Endothelial cell of umbilical vein (primary cell): ENCODE measurements at regions not wholly inside any gene's neighbourhood (a gene's known extent, or its start where the extent isn't known, plus 50 kb on each side); places are given as distances from the start of the nearest gene placed in this dataset.

Experiments
- BruUV-seq: library from RNA; stranded (reverse); fragments of 400-500 nt; replicated peaks from 2 replicates; lab custom pipeline; 2021; lab: Mats Ljungman, UMichigan
- CTCF ChIA-PET: fragments of 300-600, 350-600 bp; sonication (Branson Sonifier 250); formaldehyde crosslinking; loops from one replicate; lab custom pipeline; 2021; ENCODE audit warnings: antibody characterized with exemption, inconsistent platforms; lab: Charles Lee
- POLR2A ChIA-PET: fragments of 300-600, 350-600 bp; sonication (Branson Sonifier 250); formaldehyde crosslinking; loops from one replicate; lab custom pipeline; 2021; ENCODE audit warnings: antibody characterized with exemption, inconsistent platforms; lab: Charles Lee
- DNase-seq: peaks from one replicate; pipeline ENCODE4 v3.0.0-alpha.2; 2011; ENCODE audit warnings: low read depth, low spot score
- FAIRE-seq: peaks from 2 replicates; lab custom pipeline; 2011; peaks lifted over from hg19 to GRCh38; lab: Jason Lieb, UNC
- H2AFZ ChIP-seq: 2 replicates; pipeline ENCODE4 v1.6.0; 2012; ENCODE audit warnings: low read depth, low read length, control low read depth, inconsistent platforms
- H3K27ac ChIP-seq: 2 replicates; pipeline ENCODE4 v1.5.1; 2011; ENCODE audit warnings: low read depth, mild to moderate bottlenecking, control low read depth, low read length, moderate library complexity; ENCODE audit not compliant: insufficient read depth
- H3K27me3 ChIP-seq, 2 experiments: 2 replicates each; pipeline versions ENCODE4 v1.6.0 to v1.6.1; 2011; ENCODE audit warnings: low read length in 2 of 2, mixed read lengths in 1 of 2; ENCODE audit not compliant: control insufficient read depth in 2 of 2, insufficient read depth in 2 of 2
- H3K36me3 ChIP-seq, 2 experiments: 2 replicates in 1 of 2; 3 replicates in 1 of 2; pipeline ENCODE4 v1.5.1; 2011; ENCODE audit warnings: low read length in 2 of 2, mild to moderate bottlenecking in 1 of 2, moderate library complexity in 1 of 2; ENCODE audit not compliant: control insufficient read depth in 2 of 2, insufficient read depth in 2 of 2; ENCODE audit errors: extremely low read depth in 1 of 2
- H3K4me1 ChIP-seq: 3 replicates; pipeline ENCODE4 v1.5.1; 2011; ENCODE audit warnings: mild to moderate bottlenecking, low read length; ENCODE audit not compliant: control insufficient read depth, insufficient read depth; ENCODE audit errors: extremely low read depth
- H3K4me2 ChIP-seq: 2 replicates; pipeline ENCODE4 v1.6.1; 2011; ENCODE audit warnings: low read length, control low read depth, mixed read lengths; ENCODE audit not compliant: insufficient read depth
- H3K4me3 ChIP-seq, 3 experiments: fragments of 200-600 bp in 1 of 3; sonication (generic), shearing (Covaris generic) in 1 of 3; replicated peaks in 1 of 3; 2 replicates each; pipeline ENCODE4 v1.5.1; 2011 to 2016; ENCODE audit warnings: control low read depth in 3 of 3, low read length in 3 of 3, mild to moderate bottlenecking in 2 of 3, inconsistent platforms in 1 of 3, low read depth in 1 of 3, moderate library complexity in 1 of 3; ENCODE audit not compliant: insufficient read depth in 1 of 3
- H3K79me2 ChIP-seq: 2 replicates; pipeline ENCODE4 v1.6.0; 2012; ENCODE audit warnings: low read length, inconsistent platforms; ENCODE audit not compliant: control insufficient read depth, insufficient read depth
- H3K9ac ChIP-seq: replicated peaks from 2 replicates; pipeline ENCODE3; 2011; ENCODE audit warnings: low read length, control low read depth; ENCODE audit not compliant: insufficient read depth; ENCODE audit errors: extremely low read depth
- H3K9me1 ChIP-seq: replicated peaks from 3 replicates; pipeline ENCODE4 v1.6.0; 2011; ENCODE audit warnings: mild to moderate bottlenecking, low read length; ENCODE audit not compliant: control insufficient read depth, insufficient read depth; ENCODE audit errors: extremely low read depth
- H3K9me3 ChIP-seq: replicated peaks from 2 replicates; pipeline ENCODE4 v1.5.1; 2012; ENCODE audit warnings: low read length, inconsistent platforms; ENCODE audit not compliant: control insufficient read depth, insufficient read depth
- H4K20me1 ChIP-seq: replicated peaks from 2 replicates; pipeline ENCODE3; 2011; ENCODE audit warnings: mild to moderate bottlenecking, low read length; ENCODE audit not compliant: control insufficient read depth, insufficient read depth; ENCODE audit errors: extremely low read depth
- EZH2 ChIP-seq: IDR thresholded peaks from 2 replicates; pipeline ENCODE4 v1.6.1; 2012; ENCODE audit warnings: borderline replicate concordance, low read depth, mild to moderate bottlenecking, moderate library complexity, low read length, inconsistent platforms; ENCODE audit not compliant: severe bottlenecking
- FOS ChIP-seq: IDR thresholded peaks from 2 replicates; pipeline ENCODE4 v1.6.1; 2011; ENCODE audit warnings: mild to moderate bottlenecking, low read length, moderate library complexity, borderline replicate concordance; ENCODE audit not compliant: insufficient read depth
- GATA2 ChIP-seq: IDR thresholded peaks from 2 replicates; pipeline ENCODE4 v1.7.0; 2011; ENCODE audit warnings: low read depth, mild to moderate bottlenecking, moderate library complexity, mixed read lengths, low read length; ENCODE audit not compliant: insufficient read length, insufficient read depth
- JUN ChIP-seq: IDR thresholded peaks from 2 replicates; pipeline ENCODE4 v1.6.1; 2011; ENCODE audit warnings: borderline replicate concordance, low read depth; ENCODE audit not compliant: insufficient read length, insufficient read depth
- MYC ChIP-seq: IDR thresholded peaks from one replicate; pipeline ENCODE4 v1.6.1; 2011; ENCODE audit warnings: mild to moderate bottlenecking, low read depth, low read length
- POLR2A ChIP-seq: IDR thresholded peaks from 2 replicates; pipeline ENCODE4 v1.6.1; 2012; ENCODE audit warnings: low read depth, mild to moderate bottlenecking, control low read depth, low read length
- POLR2AphosphoS5 ChIP-seq: IDR thresholded peaks from 2 replicates; pipeline ENCODE4 v1.6.1; 2012; ENCODE audit warnings: low read depth, mild to moderate bottlenecking, control low read depth, low read length, moderate library complexity; ENCODE audit not compliant: insufficient read depth
- dilution Hi-C: fragments of 300-500 bp; cut with MboI; formaldehyde crosslinking; loops from one replicate; pipeline ENCODE4 v1.15.0; 2019; ENCODE audit warnings: low sequenced_read_pairs; ENCODE audit not compliant: extremely low pct_ligation_motif_present
- intact Hi-C: fragments of 100-400 bp; cut with micrococcal nuclease; formaldehyde crosslinking; loops from one replicate; pipeline ENCODE4 v1.10.0; 2022
- TF ChIP-seq, protein P1 (sequence below), 2 donors: IDR thresholded peaks; 1 replicate in 1 of 2; 2 replicates in 1 of 2; pipeline ENCODE4 v1.5.1; 2011; ENCODE audit warnings: low read length in 2 of 2, mild to moderate bottlenecking in 2 of 2, moderate library complexity in 2 of 2, control low read depth in 1 of 2, inconsistent platforms in 1 of 2, low read depth in 1 of 2; ENCODE audit not compliant: insufficient read depth in 1 of 2; ENCODE audit errors: extremely low read depth in 1 of 2
- TF ChIP-seq, protein P2 (sequence below): IDR thresholded peaks from 2 replicates; pipeline ENCODE4 v1.6.1; 2011; ENCODE audit not compliant: insufficient read depth, insufficient read length

DNA sequence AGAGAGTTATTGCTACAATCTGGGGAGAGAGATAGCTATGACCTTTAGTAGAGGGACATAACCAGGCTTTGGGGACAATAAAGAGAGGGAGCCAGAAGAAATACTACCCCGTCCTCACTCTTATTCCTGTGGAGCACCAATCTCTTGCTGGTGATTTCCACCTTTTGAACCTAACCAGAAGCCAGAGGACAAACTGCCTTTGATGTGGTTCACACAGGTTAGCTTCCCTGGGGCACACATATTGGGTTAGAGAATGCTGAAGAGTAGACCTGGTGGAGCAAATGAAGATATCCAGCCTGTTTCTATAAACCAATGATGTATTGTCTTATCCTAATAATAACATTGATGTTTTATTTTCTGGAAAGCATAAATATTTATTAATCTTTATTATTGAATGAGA, 399.3 kb downstream of the HTR7 start:
- intact Hi-C loops (no loop called here), dilution Hi-C loops (no loop called here)
- no peaks in the 10 kb centered on the region for H3K9me1 ChIP-seq
- DNase-seq (no peak), FAIRE-seq (no peak)
- peaks cover 3% of the 10 kb centered on the region for H3K4me1 ChIP-seq
- no peak overlapping the region for H3K27ac ChIP-seq
- TF ChIP-seq JUN, result no peak
- no peak for TF ChIP-seq POLR2A
- no peak for TF ChIP-seq MYC
- TF ChIP-seq, protein P1, sequence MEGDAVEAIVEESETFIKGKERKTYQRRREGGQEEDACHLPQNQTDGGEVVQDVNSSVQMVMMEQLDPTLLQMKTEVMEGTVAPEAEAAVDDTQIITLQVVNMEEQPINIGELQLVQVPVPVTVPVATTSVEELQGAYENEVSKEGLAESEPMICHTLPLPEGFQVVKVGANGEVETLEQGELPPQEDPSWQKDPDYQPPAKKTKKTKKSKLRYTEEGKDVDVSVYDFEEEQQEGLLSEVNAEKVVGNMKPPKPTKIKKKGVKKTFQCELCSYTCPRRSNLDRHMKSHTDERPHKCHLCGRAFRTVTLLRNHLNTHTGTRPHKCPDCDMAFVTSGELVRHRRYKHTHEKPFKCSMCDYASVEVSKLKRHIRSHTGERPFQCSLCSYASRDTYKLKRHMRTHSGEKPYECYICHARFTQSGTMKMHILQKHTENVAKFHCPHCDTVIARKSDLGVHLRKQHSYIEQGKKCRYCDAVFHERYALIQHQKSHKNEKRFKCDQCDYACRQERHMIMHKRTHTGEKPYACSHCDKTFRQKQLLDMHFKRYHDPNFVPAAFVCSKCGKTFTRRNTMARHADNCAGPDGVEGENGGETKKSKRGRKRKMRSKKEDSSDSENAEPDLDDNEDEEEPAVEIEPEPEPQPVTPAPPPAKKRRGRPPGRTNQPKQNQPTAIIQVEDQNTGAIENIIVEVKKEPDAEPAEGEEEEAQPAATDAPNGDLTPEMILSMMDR (IDR thresholded peaks at IDR 0.05; ENCODE audit: extremely low read depth in 1 of 2, insufficient read depth in 1 of 2, low read depth in 1 of 2, low read length in 2 of 2), result no peak
- TF ChIP-seq, protein P2, sequence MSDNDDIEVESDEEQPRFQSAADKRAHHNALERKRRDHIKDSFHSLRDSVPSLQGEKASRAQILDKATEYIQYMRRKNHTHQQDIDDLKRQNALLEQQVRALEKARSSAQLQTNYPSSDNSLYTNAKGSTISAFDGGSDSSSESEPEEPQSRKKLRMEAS, result no peak
- no peak for TF ChIP-seq GATA2
- no peak for TF ChIP-seq FOS
- no peak for TF ChIP-seq POLR2AphosphoS5
- TF ChIP-seq EZH2, result no peak
- CTCF ChIA-PET, result no interaction called here
- H3K4me2 ChIP-seq, result no peak overlapping the region
- no peaks in the 10 kb centered on the region for H3K79me2 ChIP-seq
- no peak overlapping the region for H3K9ac ChIP-seq
- no TSS peak for BruUV-seq
- no peaks in the 10 kb centered on the region for H3K36me3 ChIP-seq
- POLR2A ChIA-PET, result no interaction called here
- H4K20me1 ChIP-seq, result no peaks in the 10 kb centered on the region
- H3K9me3 ChIP-seq, result no peaks in the 10 kb centered on the region
- no peak overlapping the region for H3K4me3 ChIP-seq
- H2AFZ ChIP-seq, result no peak overlapping the region
- H3K27me3 ChIP-seq, result peaks cover 2 to 6% of the 10 kb centered on the region in 2 experiments
